K562 (cell line): ENCODE measurements at regions not wholly inside any gene's neighbourhood (a gene's known extent, or its start where the extent isn't known, plus 50 kb on each side); places are given as distances from the start of the nearest gene placed in this dataset.

Experiments used
- ATAC-seq: fragments of 200-7000 bp; cut with Tn5 transposase; 3 replicates; pipeline ENCODE4 v1.9.1; 2020; ENCODE audit warnings: moderate library complexity
- BruUV-seq: library from RNA; stranded (reverse); fragments of 400-500 nt; replicated peaks from 2 replicates; lab custom pipeline; 2021; lab: Mats Ljungman, UMichigan
- CTCF ChIA-PET: fragments of 300-600 bp; formaldehyde crosslinking; extraction: SDS; loops from one replicate; lab custom pipeline; 2021; ENCODE audit warnings: low intra/inter-chr PET ratio; lab: Yijun Ruan, JAX
- POLR2A ChIA-PET: fragments of 300-600, 350-650 bp; sonication (Branson Sonifier 250); formaldehyde crosslinking; extraction: SDS; loops from one replicate; lab custom pipeline; 2021; ENCODE audit warnings: antibody characterized with exemption, inconsistent platforms; lab: Yijun Ruan, JAX
- DNase-seq, 4 experiments: peaks; one replicate each; pipeline versions ENCODE4 v3.0.0 to v3.0.0-alpha.2; 2011 to 2018; ENCODE audit warnings: low spot score in 3 of 4, mixed read lengths in 3 of 4; ENCODE audit errors: extremely low read depth in 1 of 4
- FAIRE-seq: peaks from 2 replicates; lab custom pipeline; 2011; peaks lifted over from hg19 to GRCh38; lab: Jason Lieb, UNC
- H2AFZ ChIP-seq: 2 replicates; pipeline ENCODE4 v1.6.0; 2011; ENCODE audit warnings: low read depth, low read length, control low read depth, inconsistent platforms
- H3K27ac ChIP-seq: fragments of 200-600 bp; 3 replicates; pipeline ENCODE4 v1.8.0; 2011; ENCODE audit warnings: low read depth, mild to moderate bottlenecking, control low read depth, inconsistent platforms, low read length, moderate library complexity, mixed read lengths; ENCODE audit errors: extremely low read depth
- H3K27me3 ChIP-seq, 2 experiments: fragments of 300-600 bp in 1 of 2; 2 replicates in 1 of 2; 3 replicates in 1 of 2; pipeline versions ENCODE4 v1.6.0 to v1.8.0; 2011; ENCODE audit warnings: inconsistent platforms in 2 of 2, low read length in 2 of 2, mild to moderate bottlenecking in 1 of 2, mixed read lengths in 1 of 2, moderate library complexity in 1 of 2; ENCODE audit not compliant: control insufficient read depth in 2 of 2, insufficient read depth in 2 of 2
- H3K36me3 ChIP-seq: fragments of 300-600 bp; 3 replicates; pipeline ENCODE4 v1.8.0; 2011; ENCODE audit warnings: mild to moderate bottlenecking, low read length, inconsistent platforms; ENCODE audit not compliant: control insufficient read depth, insufficient read depth
- H3K4me1 ChIP-seq, 2 experiments: fragments of 200-600 bp in 1 of 2; replicated peaks in 1 of 2; 2 replicates in 1 of 2; 3 replicates in 1 of 2; pipeline versions ENCODE4 v1.5.1 to v1.8.0; 2011; ENCODE audit warnings: inconsistent platforms in 2 of 2, low read length in 2 of 2, mild to moderate bottlenecking in 1 of 2, mixed read lengths in 1 of 2, moderate library complexity in 1 of 2; ENCODE audit not compliant: control insufficient read depth in 2 of 2, insufficient read depth in 2 of 2
- H3K4me2 ChIP-seq: 2 replicates; pipeline ENCODE4 v1.6.1; 2011; ENCODE audit warnings: low read length, control low read depth, inconsistent platforms, mixed read lengths; ENCODE audit not compliant: insufficient read depth
- H3K4me3 ChIP-seq: fragments of 200-600 bp; sonication (generic), shearing (Covaris generic); 2 replicates; pipeline ENCODE4 v1.5.1; 2016; ENCODE audit warnings: control low read depth, inconsistent platforms
- H3K79me2 ChIP-seq: fragments of 200-600 bp; 3 replicates; pipeline ENCODE4 v1.8.0; 2011; ENCODE audit warnings: low read length, inconsistent platforms; ENCODE audit not compliant: control insufficient read depth, insufficient read depth
- H3K9ac ChIP-seq, 2 experiments: 2 replicates each; pipeline versions ENCODE4 v1.6.0 to v1.6.1; 2011; ENCODE audit warnings: low read depth in 2 of 2, low read length in 2 of 2, control low read depth in 1 of 2, inconsistent platforms in 1 of 2, mild to moderate bottlenecking in 1 of 2, mixed read lengths in 1 of 2; ENCODE audit not compliant: insufficient read depth in 1 of 2
- H3K9me1 ChIP-seq: one replicate; pipeline ENCODE4 v1.6.0; 2011; ENCODE audit warnings: inconsistent platforms, mild to moderate bottlenecking, low read length, moderate library complexity; ENCODE audit not compliant: control insufficient read depth, insufficient read depth
- H3K9me3 ChIP-seq: replicated peaks from 2 replicates; pipeline ENCODE4 v1.5.1; 2011; ENCODE audit warnings: low read depth, low read length, inconsistent platforms; ENCODE audit not compliant: control insufficient read depth, insufficient read depth
- H4K20me1 ChIP-seq: replicated peaks from 2 replicates; pipeline ENCODE4 v1.6.1; 2011; ENCODE audit warnings: low read length, inconsistent platforms, mixed read lengths; ENCODE audit not compliant: control insufficient read depth, insufficient read depth
- CBX8 ChIP-seq: fragments of 200-600 bp; sonication (generic); IDR thresholded peaks from 2 replicates; pipeline ENCODE4 v1.6.1; 2012; ENCODE audit warnings: borderline replicate concordance, mixed run types, low read depth, mild to moderate bottlenecking, moderate library complexity, mixed read lengths, low read length, control low read depth, inconsistent platforms; ENCODE audit not compliant: poor library complexity, severe bottlenecking; ENCODE audit errors: extremely low read depth
- CEBPG ChIP-seq, 3 experiments: fragments of 200-800 bp in 1 of 3; sonication (Bioruptor generic) in 1 of 3; sonication (generic) in 1 of 3; formaldehyde crosslinking in 1 of 3; IDR thresholded peaks in 2 of 3; conservative IDR thresholded peaks in 1 of 3; 2 replicates each; pipeline versions ENCODE4 v1.6.1 to v1.8.0; 2016 to 2022; ENCODE audit warnings: missing compliant biosample characterization in 2 of 3, missing genetic modification characterization in 2 of 3, mild to moderate bottlenecking in 1 of 3, missing genetic modification reagents in 1 of 3
- ESRRA ChIP-seq: fragments of 450-650 bp; IDR thresholded peaks from 2 replicates; pipeline ENCODE4 v1.6.1; 2014; ENCODE audit warnings: low read depth, mild to moderate bottlenecking, moderate library complexity, borderline replicate concordance
- FOSL1 ChIP-seq: fragments of 200-800 bp; sonication (Bioruptor generic); conservative IDR thresholded peaks from 2 replicates; pipeline ENCODE4 v1.6.1; 2016; ENCODE audit warnings: missing genetic modification characterization, missing compliant biosample characterization
- HNRNPLL ChIP-seq: fragments of 200-400 bp; formaldehyde crosslinking; IDR thresholded peaks from 2 replicates; pipeline ENCODE4 v1.6.1; 2017; ENCODE audit warnings: low read length, low read depth, mild to moderate bottlenecking; ENCODE audit not compliant: poor library complexity, severe bottlenecking
- OTX1 ChIP-seq: fragments of 450-650 bp; formaldehyde crosslinking; IDR thresholded peaks from 2 replicates; pipeline ENCODE4 v1.4.0; 2022; ENCODE audit warnings: mild to moderate bottlenecking
- POLR2AphosphoS5 ChIP-seq: IDR thresholded peaks from 2 replicates; pipeline ENCODE4 v1.6.1; 2011; ENCODE audit warnings: mild to moderate bottlenecking, low read depth, low read length, moderate library complexity; ENCODE audit not compliant: control insufficient read depth, insufficient read depth
- SMARCA5 ChIP-seq: fragments of 450-650 bp; IDR thresholded peaks from 2 replicates; pipeline ENCODE4 v1.6.1; 2016
- SREBF1 ChIP-seq: fragments of 150-350 bp; IDR thresholded peaks from 2 replicates; pipeline ENCODE4 v1.6.1; 2014; ENCODE audit warnings: antibody characterized with exemption, low read depth, low read length, borderline replicate concordance
- ZBTB1 ChIP-seq: sonication (generic); formaldehyde crosslinking; IDR thresholded peaks from 2 replicates; pipeline ENCODE4 v1.8.1; 2023; ENCODE audit warnings: missing genetic modification reagents, low read depth, mild to moderate bottlenecking, borderline replicate concordance
- ZNF174 ChIP-seq: fragments of 250-450 bp; sonication (Bioruptor Pico); IDR thresholded peaks from 2 replicates; pipeline ENCODE4 v1.4.0; 2020; ENCODE audit warnings: mild to moderate bottlenecking
- WGBS: fragments of 100-300 bp; shearing (Covaris generic); methylation state at CpG from one replicate; pipeline ENCODE4 v1.1.6; 2016; ENCODE audit warnings: low coverage, mixed read lengths; ENCODE audit not compliant: insufficient coverage; ENCODE audit errors: missing lambda C conversion rate; 5-methylcytosine and 5-hydroxymethylcytosine counted together
- in situ Hi-C: fragments of 300-500 bp; cut with MboI; formaldehyde crosslinking; loops from 4 replicates; pipeline ENCODE4 v1.15.0; 2018; ENCODE audit warnings: inconsistent platforms, mixed read lengths
- intact Hi-C: fragments of 100-400 bp; cut with micrococcal nuclease; formaldehyde crosslinking; loops from 2 replicates; pipeline ENCODE4 v1.14.2; 2022
- TF ChIP-seq, protein P1 (sequence below), 2 experiments: fragments of 450-650 bp; IDR thresholded peaks; 2 replicates each; pipeline ENCODE4 v1.6.1; 2018; ENCODE audit warnings: mild to moderate bottlenecking in 2 of 2, low read depth in 1 of 2; ENCODE audit not compliant: partially characterized antibody in 2 of 2
- TF ChIP-seq, protein P2 (sequence below): sonication (generic); formaldehyde crosslinking; IDR thresholded peaks from 2 replicates; pipeline ENCODE4 v1.8.0; 2023; ENCODE audit warnings: mild to moderate bottlenecking, missing genetic modification reagents

DNA sequence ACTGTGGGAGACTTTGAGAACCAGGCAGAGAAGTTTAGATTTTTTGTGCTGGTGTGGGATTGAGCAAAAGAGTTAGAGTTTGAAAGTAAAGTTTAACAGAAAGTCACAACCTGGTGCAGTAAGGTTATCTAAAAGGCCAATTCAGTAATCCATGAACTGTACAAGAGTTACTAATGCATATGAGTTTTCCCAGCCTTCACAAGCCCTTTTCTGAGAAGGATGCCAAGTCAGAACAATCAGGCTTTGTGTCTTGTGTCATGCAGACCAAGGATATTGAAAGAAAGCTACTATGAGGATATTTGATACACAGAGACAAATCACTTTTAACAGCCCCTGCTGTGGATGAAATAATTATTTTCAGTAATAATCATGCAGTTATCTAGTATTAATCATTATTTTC lies 68.8 kb upstream of the MYO3A start (continued):
- TF ChIP-seq, protein P1, sequence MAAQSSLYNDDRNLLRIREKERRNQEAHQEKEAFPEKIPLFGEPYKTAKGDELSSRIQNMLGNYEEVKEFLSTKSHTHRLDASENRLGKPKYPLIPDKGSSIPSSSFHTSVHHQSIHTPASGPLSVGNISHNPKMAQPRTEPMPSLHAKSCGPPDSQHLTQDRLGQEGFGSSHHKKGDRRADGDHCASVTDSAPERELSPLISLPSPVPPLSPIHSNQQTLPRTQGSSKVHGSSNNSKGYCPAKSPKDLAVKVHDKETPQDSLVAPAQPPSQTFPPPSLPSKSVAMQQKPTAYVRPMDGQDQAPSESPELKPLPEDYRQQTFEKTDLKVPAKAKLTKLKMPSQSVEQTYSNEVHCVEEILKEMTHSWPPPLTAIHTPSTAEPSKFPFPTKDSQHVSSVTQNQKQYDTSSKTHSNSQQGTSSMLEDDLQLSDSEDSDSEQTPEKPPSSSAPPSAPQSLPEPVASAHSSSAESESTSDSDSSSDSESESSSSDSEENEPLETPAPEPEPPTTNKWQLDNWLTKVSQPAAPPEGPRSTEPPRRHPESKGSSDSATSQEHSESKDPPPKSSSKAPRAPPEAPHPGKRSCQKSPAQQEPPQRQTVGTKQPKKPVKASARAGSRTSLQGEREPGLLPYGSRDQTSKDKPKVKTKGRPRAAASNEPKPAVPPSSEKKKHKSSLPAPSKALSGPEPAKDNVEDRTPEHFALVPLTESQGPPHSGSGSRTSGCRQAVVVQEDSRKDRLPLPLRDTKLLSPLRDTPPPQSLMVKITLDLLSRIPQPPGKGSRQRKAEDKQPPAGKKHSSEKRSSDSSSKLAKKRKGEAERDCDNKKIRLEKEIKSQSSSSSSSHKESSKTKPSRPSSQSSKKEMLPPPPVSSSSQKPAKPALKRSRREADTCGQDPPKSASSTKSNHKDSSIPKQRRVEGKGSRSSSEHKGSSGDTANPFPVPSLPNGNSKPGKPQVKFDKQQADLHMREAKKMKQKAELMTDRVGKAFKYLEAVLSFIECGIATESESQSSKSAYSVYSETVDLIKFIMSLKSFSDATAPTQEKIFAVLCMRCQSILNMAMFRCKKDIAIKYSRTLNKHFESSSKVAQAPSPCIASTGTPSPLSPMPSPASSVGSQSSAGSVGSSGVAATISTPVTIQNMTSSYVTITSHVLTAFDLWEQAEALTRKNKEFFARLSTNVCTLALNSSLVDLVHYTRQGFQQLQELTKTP (IDR thresholded peaks at IDR 0.05; ENCODE audit: low read depth in 1 of 2, partially characterized antibody in 2 of 2): no peak
- TF ChIP-seq ZNF174 (CRISPR knock-in tag) (no peak), POLR2AphosphoS5 (no peak)

- H3K9me3 ChIP-seq: no peaks in the 10 kb centered on the region
- no peaks in the 10 kb centered on the region for H4K20me1 ChIP-seq
- H3K79me2 ChIP-seq: no peaks in the 10 kb centered on the region
- H3K27me3 ChIP-seq: no peaks in the 10 kb centered on the region
- DNase-seq: no peak
- H3K4me2 ChIP-seq: no peak overlapping the region
- no peak overlapping the region for H3K27ac ChIP-seq
- H3K36me3 ChIP-seq: no peaks in the 10 kb centered on the region
- intact Hi-C loops (no loop called here), in situ Hi-C loops (no loop called here)
- H3K9ac ChIP-seq: no peak overlapping the region
- CTCF ChIA-PET: no interaction called here
- 0% methylated on average over 3 of the region's 3 CpGs for WGBS
- no peaks in the 10 kb centered on the region for H3K9me1 ChIP-seq
- BruUV-seq: no TSS peak
- ATAC-seq: no peak
- no peaks in the 10 kb centered on the region for H3K4me1 ChIP-seq
- no peak for FAIRE-seq
- POLR2A ChIA-PET: no interaction called here
- no peak overlapping the region for H3K4me3 ChIP-seq
- no peak overlapping the region for H2AFZ ChIP-seq
- peak; percentile 71 for TF ChIP-seq FOSL1 (tag)
- no peak for TF ChIP-seq SREBF1
- no peak for TF ChIP-seq SMARCA5
- no peak for TF ChIP-seq CBX8
- no peak for TF ChIP-seq ZBTB1 (CRISPR knock-in tag)
- no peak for TF ChIP-seq OTX1 (CRISPR knock-in tag)
- TF ChIP-seq HNRNPLL: no peak
- TF ChIP-seq, protein P2, sequence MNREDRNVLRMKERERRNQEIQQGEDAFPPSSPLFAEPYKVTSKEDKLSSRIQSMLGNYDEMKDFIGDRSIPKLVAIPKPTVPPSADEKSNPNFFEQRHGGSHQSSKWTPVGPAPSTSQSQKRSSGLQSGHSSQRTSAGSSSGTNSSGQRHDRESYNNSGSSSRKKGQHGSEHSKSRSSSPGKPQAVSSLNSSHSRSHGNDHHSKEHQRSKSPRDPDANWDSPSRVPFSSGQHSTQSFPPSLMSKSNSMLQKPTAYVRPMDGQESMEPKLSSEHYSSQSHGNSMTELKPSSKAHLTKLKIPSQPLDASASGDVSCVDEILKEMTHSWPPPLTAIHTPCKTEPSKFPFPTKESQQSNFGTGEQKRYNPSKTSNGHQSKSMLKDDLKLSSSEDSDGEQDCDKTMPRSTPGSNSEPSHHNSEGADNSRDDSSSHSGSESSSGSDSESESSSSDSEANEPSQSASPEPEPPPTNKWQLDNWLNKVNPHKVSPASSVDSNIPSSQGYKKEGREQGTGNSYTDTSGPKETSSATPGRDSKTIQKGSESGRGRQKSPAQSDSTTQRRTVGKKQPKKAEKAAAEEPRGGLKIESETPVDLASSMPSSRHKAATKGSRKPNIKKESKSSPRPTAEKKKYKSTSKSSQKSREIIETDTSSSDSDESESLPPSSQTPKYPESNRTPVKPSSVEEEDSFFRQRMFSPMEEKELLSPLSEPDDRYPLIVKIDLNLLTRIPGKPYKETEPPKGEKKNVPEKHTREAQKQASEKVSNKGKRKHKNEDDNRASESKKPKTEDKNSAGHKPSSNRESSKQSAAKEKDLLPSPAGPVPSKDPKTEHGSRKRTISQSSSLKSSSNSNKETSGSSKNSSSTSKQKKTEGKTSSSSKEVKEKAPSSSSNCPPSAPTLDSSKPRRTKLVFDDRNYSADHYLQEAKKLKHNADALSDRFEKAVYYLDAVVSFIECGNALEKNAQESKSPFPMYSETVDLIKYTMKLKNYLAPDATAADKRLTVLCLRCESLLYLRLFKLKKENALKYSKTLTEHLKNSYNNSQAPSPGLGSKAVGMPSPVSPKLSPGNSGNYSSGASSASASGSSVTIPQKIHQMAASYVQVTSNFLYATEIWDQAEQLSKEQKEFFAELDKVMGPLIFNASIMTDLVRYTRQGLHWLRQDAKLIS (CRISPR knock-in tag): no peak
- TF ChIP-seq ESRRA: no peak
- no peak for TF ChIP-seq CEBPG (CRISPR knock-in tag; IDR thresholded peaks at IDR 0.05)
- peak in 1 of 2 experiments; percentile 55; a peak in 1 of 4 replicates for TF ChIP-seq CEBPG (tag; conservative IDR thresholded peaks at IDR 0.05 in 1 of 2, IDR thresholded peaks at IDR 0.05 in 1 of 2)
Measured at GRCh38 chr10:25867321-25867720, 66.7 kb upstream of the MYO3A start.
